Left lung (tissue), 4 donors: ENCODE measurements at regions not wholly inside any gene's neighbourhood (a gene's known extent, or its start where the extent isn't known, plus 50 kb on each side); places are given as distances from the start of the nearest gene placed in this dataset.
"Not testable (repeated sequence)": the region's sequence is repeated elsewhere in the genome, so short reads cannot be mapped to it uniquely, and the experiment has no call there.

Experiments
- ATAC-seq: fragments of 200-7000 bp; cut with Tn5 transposase; one replicate; pipeline ENCODE4 v1.9.1; 2020; ENCODE audit warnings: moderate library complexity
- DNase-seq, 4 donors: peaks; one replicate each; pipeline ENCODE4 v3.0.0-alpha.2; 2013 to 2020
- H3K27ac ChIP-seq, 2 donors: fragments of 200-600 bp; sonication (generic) in 1 of 2; one replicate each; pipeline versions ENCODE4 v1.5.0 to v1.8.0; 2020 to 2021
- H3K27me3 ChIP-seq, 2 donors: fragments of 200-600 bp; sonication (generic) in 1 of 2; one replicate each; pipeline versions ENCODE4 v1.5.0 to v1.8.0; 2020 to 2021
- H3K36me3 ChIP-seq, 2 donors: fragments of 200-600 bp; sonication (generic) in 1 of 2; one replicate each; pipeline versions ENCODE4 v1.5.0 to v1.8.0; 2020 to 2021
- H3K4me1 ChIP-seq, 2 donors: fragments of 200-600 bp; one replicate each; pipeline ENCODE4 v1.8.0; 2021
- H3K4me3 ChIP-seq, 2 donors: fragments of 200-600 bp; sonication (generic) in 1 of 2; one replicate each; pipeline versions ENCODE4 v1.5.0 to v1.8.0; 2020 to 2021; ENCODE audit warnings: mild to moderate bottlenecking in 1 of 2
- H3K9me3 ChIP-seq, 2 donors: fragments of 200-600 bp; sonication (generic) in 1 of 2; one replicate each; pipeline versions ENCODE4 v1.5.0 to v1.8.0; 2020 to 2021
- intact Hi-C, 2 donors: fragments of 100-400 bp; cut with DNase I; formaldehyde crosslinking; loops; one replicate each; pipeline versions ENCODE4 v1.11.2 to v1.14.2; 2022
- TF ChIP-seq, protein P1 (sequence below), 2 donors: fragments of 200-600 bp; sonication (generic) in 1 of 2; IDR thresholded peaks; one replicate each; pipeline versions ENCODE4 v1.5.0 to v1.8.0; 2021; ENCODE audit warnings: antibody characterized with exemption in 2 of 2
- donor health status: DM: no; HTN: yes; CAD: no.
- donor health status: DM: no; HTN: no; CAD: no.

DNA sequence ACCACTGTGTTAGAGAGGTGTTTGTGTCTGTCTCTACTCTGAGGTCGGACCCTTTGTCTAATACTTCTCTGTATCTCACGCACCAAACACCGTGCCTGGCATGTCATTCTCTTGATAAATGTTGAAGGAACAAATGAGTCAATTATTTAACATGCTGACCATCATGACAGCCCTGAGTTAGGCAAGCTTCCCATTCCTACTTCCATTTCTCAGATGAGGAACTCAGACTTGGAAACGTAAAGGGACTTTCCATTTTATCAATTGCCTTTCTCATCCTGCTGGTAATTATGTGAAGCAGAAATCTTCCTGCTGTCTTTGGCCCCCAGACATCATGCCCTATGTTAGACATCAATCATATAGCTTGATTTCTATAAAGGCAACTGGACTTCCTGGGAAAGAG, 227.0 kb upstream of the ECI2 start:
- H3K9me3 ChIP-seq, result no peaks in the 10 kb centered on the region
- H3K36me3 ChIP-seq, result no peaks in the 10 kb centered on the region
- no peak for ATAC-seq
- TF ChIP-seq, protein P1, sequence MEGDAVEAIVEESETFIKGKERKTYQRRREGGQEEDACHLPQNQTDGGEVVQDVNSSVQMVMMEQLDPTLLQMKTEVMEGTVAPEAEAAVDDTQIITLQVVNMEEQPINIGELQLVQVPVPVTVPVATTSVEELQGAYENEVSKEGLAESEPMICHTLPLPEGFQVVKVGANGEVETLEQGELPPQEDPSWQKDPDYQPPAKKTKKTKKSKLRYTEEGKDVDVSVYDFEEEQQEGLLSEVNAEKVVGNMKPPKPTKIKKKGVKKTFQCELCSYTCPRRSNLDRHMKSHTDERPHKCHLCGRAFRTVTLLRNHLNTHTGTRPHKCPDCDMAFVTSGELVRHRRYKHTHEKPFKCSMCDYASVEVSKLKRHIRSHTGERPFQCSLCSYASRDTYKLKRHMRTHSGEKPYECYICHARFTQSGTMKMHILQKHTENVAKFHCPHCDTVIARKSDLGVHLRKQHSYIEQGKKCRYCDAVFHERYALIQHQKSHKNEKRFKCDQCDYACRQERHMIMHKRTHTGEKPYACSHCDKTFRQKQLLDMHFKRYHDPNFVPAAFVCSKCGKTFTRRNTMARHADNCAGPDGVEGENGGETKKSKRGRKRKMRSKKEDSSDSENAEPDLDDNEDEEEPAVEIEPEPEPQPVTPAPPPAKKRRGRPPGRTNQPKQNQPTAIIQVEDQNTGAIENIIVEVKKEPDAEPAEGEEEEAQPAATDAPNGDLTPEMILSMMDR (IDR thresholded peaks at IDR 0.05), result no peak
- intact Hi-C loops, result no loop called here
- no peaks in the 10 kb centered on the region for H3K4me1 ChIP-seq
- no peaks in the 10 kb centered on the region for H3K27me3 ChIP-seq
- no peak for DNase-seq
- H3K27ac ChIP-seq, result no peak overlapping the region
- H3K4me3 ChIP-seq, result no peak overlapping the region

GRCh38 chr6:4360920-4361319, 225.5 kb upstream of the ECI2 start:
- Histone ChIP-seq H3K4me3 (no peak overlapping the region), H3K27me3 (no peaks in the 10 kb centered on the region), H3K27ac (no peak overlapping the region), H3K4me1 (no peaks in the 10 kb centered on the region), H3K36me3 (no peaks in the 10 kb centered on the region), H3K9me3 (no peaks in the 10 kb centered on the region)
- ATAC-seq (no peak), DNase-seq (no peak)
- TF ChIP-seq, protein P1 (IDR thresholded peaks at IDR 0.05), result no peak
- intact Hi-C loops, result no loop called here

- DNase-seq, result peak in 1 of 4 donors; percentile 46
- Histone ChIP-seq H3K4me1 (no peaks in the 10 kb centered on the region), H3K27me3 (no peaks in the 10 kb centered on the region), H3K9me3 (no peaks in the 10 kb centered on the region), H3K36me3 (no peaks in the 10 kb centered on the region), H3K27ac (peak overlapping the region; percentile 29 to 46), H3K4me3 (no peak overlapping the region)
- TF ChIP-seq, protein P1 (IDR thresholded peaks at IDR 0.05), result no peak
- no peak for ATAC-seq
- intact Hi-C loops, result no loop called here
Observed at GRCh38 chr6:4359108-4359730, 223.8 kb upstream of the ECI2 start.

GRCh38 chr6:4358414-4359107, 223.2 kb upstream of the ECI2 start:
- H3K36me3 ChIP-seq, result no peaks in the 10 kb centered on the region
- H3K27ac ChIP-seq, result peak overlapping the region; percentile 29 to 46
- H3K27me3 ChIP-seq, result no peaks in the 10 kb centered on the region

DNA sequence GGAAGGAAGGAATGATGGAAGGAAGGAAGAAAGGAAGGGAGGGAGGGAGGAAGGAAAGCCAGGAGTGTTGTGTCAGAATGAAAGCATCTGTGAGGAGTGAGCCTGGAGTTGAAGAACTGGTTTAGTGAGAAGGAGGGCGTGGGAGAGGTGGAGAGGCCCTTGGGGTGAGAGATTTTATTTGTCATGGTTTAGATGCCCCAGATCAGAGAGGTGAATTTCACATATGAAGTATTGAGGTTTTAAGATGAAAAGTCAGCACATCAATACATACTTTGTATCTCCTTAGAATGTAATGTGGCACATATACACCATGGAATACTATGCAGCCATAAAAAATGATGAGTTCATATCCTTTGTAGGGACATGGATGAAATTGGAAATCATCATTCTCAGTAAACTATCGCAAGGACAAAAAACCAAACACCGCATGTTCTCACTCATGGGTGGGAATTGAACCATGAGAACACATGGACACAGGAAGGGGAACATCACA, 222.3 kb upstream of the ECI2 start:
- H3K4me3 ChIP-seq, H3K27me3 ChIP-seq, DNase-seq, intact Hi-C loops, H3K4me1 ChIP-seq, H3K27ac ChIP-seq, H3K36me3 ChIP-seq, H3K9me3 ChIP-seq: not testable (repeated sequence)
- ATAC-seq, result peak; percentile 21

More at GRCh38 chr6:4358414-4359107, 223.2 kb upstream of the ECI2 start:
- peak in 2 of 4 donors; percentile 84 to 87 for DNase-seq
- ATAC-seq, result peak; percentile 88
- H3K9me3 ChIP-seq, result no peaks in the 10 kb centered on the region
- intact Hi-C loops, result no loop called here
- H3K4me1 ChIP-seq, result no peaks in the 10 kb centered on the region
- TF ChIP-seq, protein P1 (IDR thresholded peaks at IDR 0.05), result no peak
- no peak overlapping the region for H3K4me3 ChIP-seq
